K562 (cell line): ENCODE measurements at regions not wholly inside any gene's neighbourhood (a gene's known extent, or its start where the extent isn't known, plus 50 kb on each side); places are given as distances from the start of the nearest gene placed in this dataset.

Experiments used
- ATAC-seq: fragments of 200-7000 bp; cut with Tn5 transposase; 3 replicates; pipeline ENCODE4 v1.9.1; 2020; ENCODE audit warnings: moderate library complexity
- BruUV-seq: library from RNA; stranded (reverse); fragments of 400-500 nt; replicated peaks from 2 replicates; lab custom pipeline; 2021; lab: Mats Ljungman, UMichigan
- CTCF ChIA-PET: fragments of 300-600 bp; formaldehyde crosslinking; extraction: SDS; loops from one replicate; lab custom pipeline; 2021; ENCODE audit warnings: low intra/inter-chr PET ratio; lab: Yijun Ruan, JAX
- POLR2A ChIA-PET: fragments of 300-600, 350-650 bp; sonication (Branson Sonifier 250); formaldehyde crosslinking; extraction: SDS; loops from one replicate; lab custom pipeline; 2021; ENCODE audit warnings: antibody characterized with exemption, inconsistent platforms; lab: Yijun Ruan, JAX
- DNase-seq, 4 experiments: peaks; one replicate each; pipeline versions ENCODE4 v3.0.0 to v3.0.0-alpha.2; 2011 to 2018; ENCODE audit warnings: low spot score in 3 of 4, mixed read lengths in 3 of 4; ENCODE audit errors: extremely low read depth in 1 of 4
- FAIRE-seq: peaks from 2 replicates; lab custom pipeline; 2011; peaks lifted over from hg19 to GRCh38; lab: Jason Lieb, UNC
- H2AFZ ChIP-seq: 2 replicates; pipeline ENCODE4 v1.6.0; 2011; ENCODE audit warnings: low read depth, low read length, control low read depth, inconsistent platforms
- H3K27ac ChIP-seq: fragments of 200-600 bp; 3 replicates; pipeline ENCODE4 v1.8.0; 2011; ENCODE audit warnings: low read depth, mild to moderate bottlenecking, control low read depth, inconsistent platforms, low read length, moderate library complexity, mixed read lengths; ENCODE audit errors: extremely low read depth
- H3K27me3 ChIP-seq, 2 experiments: fragments of 300-600 bp in 1 of 2; 2 replicates in 1 of 2; 3 replicates in 1 of 2; pipeline versions ENCODE4 v1.6.0 to v1.8.0; 2011; ENCODE audit warnings: inconsistent platforms in 2 of 2, low read length in 2 of 2, mild to moderate bottlenecking in 1 of 2, mixed read lengths in 1 of 2, moderate library complexity in 1 of 2; ENCODE audit not compliant: control insufficient read depth in 2 of 2, insufficient read depth in 2 of 2
- H3K36me3 ChIP-seq: fragments of 300-600 bp; 3 replicates; pipeline ENCODE4 v1.8.0; 2011; ENCODE audit warnings: mild to moderate bottlenecking, low read length, inconsistent platforms; ENCODE audit not compliant: control insufficient read depth, insufficient read depth
- H3K4me1 ChIP-seq, 2 experiments: fragments of 200-600 bp in 1 of 2; replicated peaks in 1 of 2; 2 replicates in 1 of 2; 3 replicates in 1 of 2; pipeline versions ENCODE4 v1.5.1 to v1.8.0; 2011; ENCODE audit warnings: inconsistent platforms in 2 of 2, low read length in 2 of 2, mild to moderate bottlenecking in 1 of 2, mixed read lengths in 1 of 2, moderate library complexity in 1 of 2; ENCODE audit not compliant: control insufficient read depth in 2 of 2, insufficient read depth in 2 of 2
- H3K4me2 ChIP-seq: 2 replicates; pipeline ENCODE4 v1.6.1; 2011; ENCODE audit warnings: low read length, control low read depth, inconsistent platforms, mixed read lengths; ENCODE audit not compliant: insufficient read depth
- H3K4me3 ChIP-seq: fragments of 200-600 bp; sonication (generic), shearing (Covaris generic); 2 replicates; pipeline ENCODE4 v1.5.1; 2016; ENCODE audit warnings: control low read depth, inconsistent platforms
- H3K79me2 ChIP-seq: fragments of 200-600 bp; 3 replicates; pipeline ENCODE4 v1.8.0; 2011; ENCODE audit warnings: low read length, inconsistent platforms; ENCODE audit not compliant: control insufficient read depth, insufficient read depth
- H3K9ac ChIP-seq, 2 experiments: 2 replicates each; pipeline versions ENCODE4 v1.6.0 to v1.6.1; 2011; ENCODE audit warnings: low read depth in 2 of 2, low read length in 2 of 2, control low read depth in 1 of 2, inconsistent platforms in 1 of 2, mild to moderate bottlenecking in 1 of 2, mixed read lengths in 1 of 2; ENCODE audit not compliant: insufficient read depth in 1 of 2
- H3K9me1 ChIP-seq: one replicate; pipeline ENCODE4 v1.6.0; 2011; ENCODE audit warnings: inconsistent platforms, mild to moderate bottlenecking, low read length, moderate library complexity; ENCODE audit not compliant: control insufficient read depth, insufficient read depth
- H3K9me3 ChIP-seq: replicated peaks from 2 replicates; pipeline ENCODE4 v1.5.1; 2011; ENCODE audit warnings: low read depth, low read length, inconsistent platforms; ENCODE audit not compliant: control insufficient read depth, insufficient read depth
- H4K20me1 ChIP-seq: replicated peaks from 2 replicates; pipeline ENCODE4 v1.6.1; 2011; ENCODE audit warnings: low read length, inconsistent platforms, mixed read lengths; ENCODE audit not compliant: control insufficient read depth, insufficient read depth
- CBFA2T2 ChIP-seq: fragments of 450-650 bp; conservative IDR thresholded peaks from 2 replicates; pipeline ENCODE4 v1.6.1; 2017; ENCODE audit warnings: mild to moderate bottlenecking
- CBFB ChIP-seq: sonication (generic); formaldehyde crosslinking; IDR thresholded peaks from 2 replicates; pipeline ENCODE4 v1.4.0; 2020; ENCODE audit warnings: mild to moderate bottlenecking, missing genetic modification reagents
- CEBPG ChIP-seq, 3 experiments: fragments of 200-800 bp in 1 of 3; sonication (Bioruptor generic) in 1 of 3; sonication (generic) in 1 of 3; formaldehyde crosslinking in 1 of 3; IDR thresholded peaks in 2 of 3; conservative IDR thresholded peaks in 1 of 3; 2 replicates each; pipeline versions ENCODE4 v1.6.1 to v1.8.0; 2016 to 2022; ENCODE audit warnings: missing compliant biosample characterization in 2 of 3, missing genetic modification characterization in 2 of 3, mild to moderate bottlenecking in 1 of 3, missing genetic modification reagents in 1 of 3
- MYNN ChIP-seq, 2 experiments: sonication (generic); formaldehyde crosslinking in 1 of 2; IDR thresholded peaks; 2 replicates each; pipeline versions ENCODE4 v1.5.0 to v1.6.1; 2016 to 2020; ENCODE audit warnings: antibody characterized with exemption in 1 of 2, missing genetic modification reagents in 1 of 2
- NFE2L1 ChIP-seq: fragments of 450-650 bp; IDR thresholded peaks from 2 replicates; pipeline ENCODE4 v1.6.1; 2016; ENCODE audit warnings: missing genetic modification characterization, low read depth, mild to moderate bottlenecking, missing compliant biosample characterization, moderate library complexity, borderline replicate concordance
- NONO ChIP-seq, 2 experiments: fragments of 200-400 bp in 1 of 2; fragments of 450-650 bp in 1 of 2; formaldehyde crosslinking in 1 of 2; IDR thresholded peaks; 2 replicates each; pipeline ENCODE4 v1.6.1; 2017; ENCODE audit warnings: low read depth in 2 of 2, mild to moderate bottlenecking in 2 of 2, moderate library complexity in 2 of 2, low read length in 1 of 2
- RBM17 ChIP-seq: fragments of 200-400 bp; formaldehyde crosslinking; IDR thresholded peaks from 2 replicates; pipeline ENCODE4 v1.6.1; 2017; ENCODE audit warnings: low read depth, mild to moderate bottlenecking, low read length, borderline replicate concordance
- ZC3H11A ChIP-seq: IDR thresholded peaks from 2 replicates; pipeline ENCODE4 v1.6.1; 2012; ENCODE audit warnings: low read depth, low read length, improper control_type of control experiment
- ZNF408 ChIP-seq: fragments of 250-450 bp; sonication (Bioruptor Pico); IDR thresholded peaks from 2 replicates; pipeline ENCODE4 v1.4.0; 2020; ENCODE audit warnings: low read depth, mild to moderate bottlenecking, moderate library complexity
- WGBS: fragments of 100-300 bp; shearing (Covaris generic); methylation state at CpG from one replicate; pipeline ENCODE4 v1.1.6; 2016; ENCODE audit warnings: low coverage, mixed read lengths; ENCODE audit not compliant: insufficient coverage; ENCODE audit errors: missing lambda C conversion rate; 5-methylcytosine and 5-hydroxymethylcytosine counted together
- in situ Hi-C: fragments of 300-500 bp; cut with MboI; formaldehyde crosslinking; loops from 4 replicates; pipeline ENCODE4 v1.15.0; 2018; ENCODE audit warnings: inconsistent platforms, mixed read lengths
- intact Hi-C: fragments of 100-400 bp; cut with micrococcal nuclease; formaldehyde crosslinking; loops from 2 replicates; pipeline ENCODE4 v1.14.2; 2022

- TF ChIP-seq RBM17, result no peak
- TF ChIP-seq MYNN (IDR thresholded peaks at IDR 0.05), result no peak
- TF ChIP-seq MYNN (CRISPR knock-in tag; IDR thresholded peaks at IDR 0.05), result no peak
- TF ChIP-seq ZC3H11A, result no peak
- TF ChIP-seq NFE2L1, result no peak
- TF ChIP-seq NONO (IDR thresholded peaks at IDR 0.05; ENCODE audit: low read depth in 2 of 2, low read length in 1 of 2), result no peak
- no peak for TF ChIP-seq CBFB (CRISPR knock-in tag)
These were observed 520.9 kb downstream of the HTR1B start (continued) for GRCh38 chr6:76942203-76942966.

- CTCF ChIA-PET, result no interaction called here
- 0% methylated on average over 1 of the region's 1 CpG for WGBS
- POLR2A ChIA-PET, result no interaction called here
These were observed 523.1 kb downstream of the HTR1B start for GRCh38 chr6:76940191-76940590.

More at GRCh38 chr6:76940191-76940590, 523.1 kb downstream of the HTR1B start:
- Histone ChIP-seq H3K27ac (no peak overlapping the region), H3K27me3 (no peaks in the 10 kb centered on the region), H3K9ac (no peak overlapping the region), H4K20me1 (no peaks in the 10 kb centered on the region), H3K9me3 (no peaks in the 10 kb centered on the region), H3K4me2 (no peak overlapping the region), H3K4me1 (no peaks in the 10 kb centered on the region), H3K36me3 (no peaks in the 10 kb centered on the region), H3K4me3 (no peak overlapping the region), H3K9me1 (no peaks in the 10 kb centered on the region), H2AFZ (no peak overlapping the region), H3K79me2 (no peaks in the 10 kb centered on the region)
- no TSS peak for BruUV-seq
- intact Hi-C loops, result no loop called here
- FAIRE-seq, result no peak
- DNase-seq, result no peak
- TF ChIP-seq CBFA2T2 (no peak), CEBPG (CRISPR knock-in tag; IDR thresholded peaks at IDR 0.05) (no peak), CEBPG (tag; conservative IDR thresholded peaks at IDR 0.05 in 1 of 2, IDR thresholded peaks at IDR 0.05 in 1 of 2) (peak; percentile 41 to 60; a peak in 3 of 4 replicates), ZNF408 (no peak)
- in situ Hi-C loops, result no loop called here
- ATAC-seq, result no peak
